PC-3 (cell line): ENCODE measurements at regions not wholly inside any gene's neighbourhood (a gene's known extent, or its start where the extent isn't known, plus 50 kb on each side); places are given as distances from the start of the nearest gene placed in this dataset.

ENCODE experiments used
- ATAC-seq: fragments of 200-7000 bp; cut with Tn5 transposase; 2 replicates; pipeline ENCODE4 v1.9.1; 2020; ENCODE audit warnings: mild to moderate bottlenecking, moderate library complexity
- BruUV-seq: library from RNA; stranded (reverse); fragments of 400-500 nt; replicated peaks from 2 replicates; lab custom pipeline; 2021; lab: Mats Ljungman, UMichigan
- CTCF ChIA-PET: fragments of 300-600 bp; sonication (Branson Sonifier 250); formaldehyde crosslinking; loops from one replicate; lab custom pipeline; 2022; ENCODE audit warnings: antibody characterized with exemption; lab: Charles Lee
- POLR2A ChIA-PET: fragments of 300-600 bp; sonication (Branson Sonifier 250); formaldehyde crosslinking; loops from one replicate; lab custom pipeline; 2022; ENCODE audit warnings: antibody characterized with exemption; ENCODE audit not compliant: unreplicated experiment; lab: Charles Lee
- DNase-seq: peaks from one replicate; pipeline ENCODE4 v3.0.0-alpha.2; 2015
- H2AFZ ChIP-seq: fragments of 300-600 bp; sonication (generic); 2 replicates; pipeline ENCODE4 v1.6.0; 2016; ENCODE audit warnings: antibody characterized with exemption, low read length
- H3F3A ChIP-seq: fragments of 300-600 bp; sonication (generic); one replicate; pipeline ENCODE4 v1.6.0; 2017; ENCODE audit warnings: antibody characterized with exemption, low read length, control low read depth, mild to moderate bottlenecking; ENCODE audit not compliant: unreplicated experiment
- H3K27ac ChIP-seq: fragments of 300-600 bp; sonication (generic); 2 replicates; pipeline ENCODE4 v1.5.1; 2016; ENCODE audit warnings: mild to moderate bottlenecking, low read length
- H3K27me3 ChIP-seq: fragments of 300-600 bp; sonication (generic); 2 replicates; pipeline ENCODE4 v1.6.1; 2016; ENCODE audit warnings: low read length, mixed read lengths
- H3K36me3 ChIP-seq: fragments of 300-600 bp; sonication (generic); 2 replicates; pipeline ENCODE4 v1.6.1; 2016; ENCODE audit warnings: low read depth, mixed run types, low read length, mixed read lengths
- H3K4me1 ChIP-seq: fragments of 300-600 bp; sonication (generic); 2 replicates; pipeline ENCODE4 v1.5.1; 2016; ENCODE audit warnings: low read length; ENCODE audit not compliant: insufficient read depth
- H3K4me2 ChIP-seq: fragments of 300-600 bp; sonication (generic); 2 replicates; pipeline ENCODE4 v1.6.0; 2016; ENCODE audit warnings: low read length
- H3K4me3 ChIP-seq: fragments of 300-600 bp; sonication (generic); 2 replicates; pipeline ENCODE4 v1.5.1; 2016; ENCODE audit warnings: mild to moderate bottlenecking, low read length, mixed read lengths
- H3K79me2 ChIP-seq: fragments of 300-600 bp; sonication (generic); 2 replicates; pipeline ENCODE4 v1.6.1; 2017; ENCODE audit warnings: low read length, mixed read lengths
- H3K9ac ChIP-seq: fragments of 300-600 bp; sonication (generic); 2 replicates; pipeline ENCODE4 v1.6.0; 2016; ENCODE audit warnings: mild to moderate bottlenecking, low read length
- H3K9me2 ChIP-seq: fragments of 300-600 bp; sonication (generic); replicated peaks from 2 replicates; pipeline ENCODE4 v1.6.1; 2016; ENCODE audit warnings: mixed run types, low read length, mixed read lengths
- H3K9me3 ChIP-seq: fragments of 300-600 bp; sonication (generic); 2 replicates; pipeline ENCODE4 v1.6.1; 2016; ENCODE audit warnings: low read length, mixed read lengths
- H4K20me1 ChIP-seq: fragments of 300-600 bp; sonication (generic); 2 replicates; pipeline ENCODE4 v1.6.1; 2016; ENCODE audit warnings: low read length, mixed read lengths
- EZH2 ChIP-seq: fragments of 300-600 bp; sonication (generic); IDR thresholded peaks from one replicate; pipeline ENCODE4 v1.6.1; 2017; ENCODE audit warnings: antibody characterized with exemption, mild to moderate bottlenecking, low read length; ENCODE audit not compliant: unreplicated experiment
- EZH2phosphoT487 ChIP-seq: fragments of 300-600 bp; sonication (generic); IDR thresholded peaks from 2 replicates; pipeline ENCODE4 v1.6.1; 2018; ENCODE audit warnings: mild to moderate bottlenecking, antibody characterized with exemption, low read length, borderline replicate concordance
- intact Hi-C: fragments of 100-400 bp; cut with micrococcal nuclease; formaldehyde crosslinking; loops from 2 replicates; pipeline ENCODE4 v1.9.0; 2023
- TF ChIP-seq, protein P1 (sequence below): fragments of 300-600 bp; sonication (generic); conservative IDR thresholded peaks from 2 replicates; pipeline ENCODE4 v1.5.1; 2017; ENCODE audit warnings: antibody characterized with exemption, low read depth, mild to moderate bottlenecking, low read length

DNA sequence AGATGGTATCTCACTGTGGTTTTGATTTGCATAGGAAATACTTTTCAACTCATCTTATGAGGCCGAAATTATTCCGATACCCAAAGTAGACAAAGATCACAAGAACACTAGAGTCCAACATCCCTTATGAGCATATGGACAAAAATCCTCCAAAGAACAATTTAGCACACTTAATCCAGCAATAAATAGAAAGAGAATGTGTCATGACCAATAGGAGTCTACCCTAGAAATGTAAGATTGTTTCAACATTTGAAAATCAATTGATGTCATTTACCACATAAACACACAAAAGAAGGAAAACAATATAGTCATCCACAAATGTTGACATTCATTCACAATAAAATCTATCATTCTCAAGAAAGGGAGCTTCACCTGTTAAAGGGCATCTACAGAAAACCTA lies 307.8 kb upstream of the SMIM21 start:
- intact Hi-C loops, result no loop called here
- no peaks in the 10 kb centered on the region for H4K20me1 ChIP-seq
- POLR2A ChIA-PET, result no interaction called here

DNA sequence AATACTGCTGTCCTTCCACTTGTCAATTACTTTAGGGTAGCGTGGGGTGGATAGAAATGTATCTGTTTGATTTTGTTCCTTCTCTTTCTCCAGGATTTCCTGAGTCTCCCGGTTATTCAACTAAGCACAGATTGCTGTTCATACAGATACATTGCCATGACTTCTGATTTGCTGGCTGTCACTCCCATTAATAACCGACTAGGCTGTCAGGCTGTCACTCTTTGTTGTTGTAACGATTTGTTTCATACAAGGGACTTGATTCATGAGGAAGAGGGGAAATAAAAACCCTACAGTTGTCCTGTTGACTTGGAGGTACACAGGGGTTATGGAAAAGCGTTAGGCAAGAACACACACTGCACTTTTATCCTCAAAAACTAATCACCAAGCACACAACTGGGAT lies 302.7 kb upstream of the SMIM21 start:
- Histone ChIP-seq H3K27ac (no peak overlapping the region), H2AFZ (no peak overlapping the region), H3K79me2 (no peaks in the 10 kb centered on the region), H4K20me1 (no peaks in the 10 kb centered on the region), H3K27me3 (peaks cover 69% of the 10 kb centered on the region), H3K4me3 (no peak overlapping the region), H3K9me3 (no peaks in the 10 kb centered on the region), H3K9ac (no peak overlapping the region), H3K4me1 (no peaks in the 10 kb centered on the region), H3K4me2 (no peak overlapping the region), H3K9me2 (no peaks in the 10 kb centered on the region), H3K36me3 (no peaks in the 10 kb centered on the region), H3F3A (no peaks in the 10 kb centered on the region)
- TF ChIP-seq, protein P1, sequence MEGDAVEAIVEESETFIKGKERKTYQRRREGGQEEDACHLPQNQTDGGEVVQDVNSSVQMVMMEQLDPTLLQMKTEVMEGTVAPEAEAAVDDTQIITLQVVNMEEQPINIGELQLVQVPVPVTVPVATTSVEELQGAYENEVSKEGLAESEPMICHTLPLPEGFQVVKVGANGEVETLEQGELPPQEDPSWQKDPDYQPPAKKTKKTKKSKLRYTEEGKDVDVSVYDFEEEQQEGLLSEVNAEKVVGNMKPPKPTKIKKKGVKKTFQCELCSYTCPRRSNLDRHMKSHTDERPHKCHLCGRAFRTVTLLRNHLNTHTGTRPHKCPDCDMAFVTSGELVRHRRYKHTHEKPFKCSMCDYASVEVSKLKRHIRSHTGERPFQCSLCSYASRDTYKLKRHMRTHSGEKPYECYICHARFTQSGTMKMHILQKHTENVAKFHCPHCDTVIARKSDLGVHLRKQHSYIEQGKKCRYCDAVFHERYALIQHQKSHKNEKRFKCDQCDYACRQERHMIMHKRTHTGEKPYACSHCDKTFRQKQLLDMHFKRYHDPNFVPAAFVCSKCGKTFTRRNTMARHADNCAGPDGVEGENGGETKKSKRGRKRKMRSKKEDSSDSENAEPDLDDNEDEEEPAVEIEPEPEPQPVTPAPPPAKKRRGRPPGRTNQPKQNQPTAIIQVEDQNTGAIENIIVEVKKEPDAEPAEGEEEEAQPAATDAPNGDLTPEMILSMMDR, result no peak
- TF ChIP-seq EZH2phosphoT487 (no peak), EZH2 (no peak)
- BruUV-seq, result no TSS peak
- ATAC-seq (no peak), DNase-seq (no peak)
- POLR2A ChIA-PET, result no interaction called here
- CTCF ChIA-PET, result no interaction called here
- intact Hi-C loops, result no loop called here

More for the DNA sequence above, 307.8 kb upstream of the SMIM21 start:
- Histone ChIP-seq H3F3A (no peaks in the 10 kb centered on the region), H3K27me3 (peaks cover 21% of the 10 kb centered on the region), H3K4me2 (no peak overlapping the region), H2AFZ (no peak overlapping the region), H3K9ac (no peak overlapping the region), H3K79me2 (no peaks in the 10 kb centered on the region), H3K4me3 (no peak overlapping the region), H3K9me3 (no peaks in the 10 kb centered on the region), H3K27ac (no peak overlapping the region), H3K36me3 (no peaks in the 10 kb centered on the region), H3K9me2 (no peaks in the 10 kb centered on the region), H3K4me1 (no peaks in the 10 kb centered on the region)
- BruUV-seq, result no TSS peak
- TF ChIP-seq EZH2phosphoT487 (no peak), EZH2 (no peak)
- TF ChIP-seq, protein P1, result no peak
- ATAC-seq (no peak), DNase-seq (no peak)
- CTCF ChIA-PET, result no interaction called here

DNA sequence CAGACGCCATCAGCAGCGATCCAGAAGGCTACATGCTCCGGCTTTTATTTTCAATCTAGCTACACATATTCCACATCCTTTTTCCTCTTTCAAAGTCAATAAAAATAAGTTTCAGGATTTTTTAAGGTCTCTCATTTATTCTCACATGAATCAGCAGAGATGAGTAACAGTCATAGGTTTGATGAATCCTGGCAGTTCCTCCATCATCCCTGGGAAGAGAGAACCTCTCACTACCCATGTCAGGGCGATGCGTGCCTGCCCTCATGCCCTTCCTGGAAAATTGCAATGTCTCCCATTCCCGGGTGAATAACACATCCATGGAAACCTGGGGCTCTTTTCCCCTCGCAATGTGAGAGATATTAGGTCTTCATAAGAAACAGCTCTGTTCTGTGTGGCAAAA lies 301.1 kb upstream of the SMIM21 start:
- H3K4me1 ChIP-seq, result no peaks in the 10 kb centered on the region
- no peaks in the 10 kb centered on the region for H3K36me3 ChIP-seq
- H3F3A ChIP-seq, result no peaks in the 10 kb centered on the region
- H3K27me3 ChIP-seq, result peaks cover 82% of the 10 kb centered on the region
- H3K27ac ChIP-seq, result no peak overlapping the region
- H3K79me2 ChIP-seq, result no peaks in the 10 kb centered on the region
- no TSS peak for BruUV-seq
- no peaks in the 10 kb centered on the region for H3K9me3 ChIP-seq
- H2AFZ ChIP-seq, result no peak overlapping the region
- DNase-seq (no peak), ATAC-seq (no peak)
- no peak overlapping the region for H3K4me2 ChIP-seq
- H4K20me1 ChIP-seq, result no peaks in the 10 kb centered on the region
- intact Hi-C loops, result no loop called here
- no peaks in the 10 kb centered on the region for H3K9me2 ChIP-seq
- no peak overlapping the region for H3K9ac ChIP-seq
- POLR2A ChIA-PET, result no interaction called here
- no peak for TF ChIP-seq EZH2phosphoT487
- no peak for TF ChIP-seq EZH2
- TF ChIP-seq, protein P1, result no peak
- H3K4me3 ChIP-seq, result no peak overlapping the region
- CTCF ChIA-PET, result no interaction called here
